HFFc6 (cell line): ENCODE measurements at regions not wholly inside any gene's neighbourhood (a gene's known extent, or its start where the extent isn't known, plus 50 kb on each side); places are given as distances from the start of the nearest gene placed in this dataset.

Source experiments
- DNase-seq: peaks from one replicate; pipeline ENCODE4 v3.0.0-alpha.2; 2018
- H3K27ac Mint-ChIP-seq: 2 replicates; pipeline ENCODE4 v1.8.0; 2020; ENCODE audit warnings: mild to moderate bottlenecking, mixed read lengths
- H3K27me3 Mint-ChIP-seq: 2 replicates; pipeline ENCODE4 v1.8.0; 2021; ENCODE audit warnings: mild to moderate bottlenecking, moderate library complexity, mixed read lengths; ENCODE audit not compliant: insufficient read depth
- H3K36me3 Mint-ChIP-seq: 2 replicates; pipeline ENCODE4 v1.8.0; 2021; ENCODE audit warnings: low read depth, mixed read lengths
- H3K4me1 Mint-ChIP-seq: 2 replicates; pipeline ENCODE4 v1.8.0; 2020; ENCODE audit warnings: low read depth, mixed read lengths
- H3K4me3 Mint-ChIP-seq: 2 replicates; pipeline ENCODE4 v1.8.0; 2020; ENCODE audit warnings: mild to moderate bottlenecking, moderate library complexity, mixed read lengths
- H3K9me3 Mint-ChIP-seq: 2 replicates; pipeline ENCODE4 v1.8.0; 2020; ENCODE audit warnings: mild to moderate bottlenecking, mixed read lengths
- CTCF ChIP-seq: fragments of 200-600 bp; sonication (generic); IDR thresholded peaks from 2 replicates; pipeline ENCODE4 v1.5.0; 2021; ENCODE audit warnings: antibody characterized with exemption, mild to moderate bottlenecking

GRCh38 chr5:165175041-165175440 is 1669.6 kb downstream of the MAT2B start:
- Mint-ChIP-seq H3K4me1 (no peaks in the 10 kb centered on the region), H3K9me3 (peaks cover 38% of the 10 kb centered on the region), H3K36me3 (no peaks in the 10 kb centered on the region), H3K4me3 (no peak overlapping the region), H3K27me3 (no peaks in the 10 kb centered on the region), H3K27ac (no peak overlapping the region)
- TF ChIP-seq CTCF = no peak
- DNase-seq = no peak

- TF ChIP-seq CTCF = no peak
These were observed 1678.8 kb downstream of the MAT2B start for GRCh38 chr5:165184183-165184582.

GRCh38 chr5:165185716-165186115 is 1680.3 kb downstream of the MAT2B start:
- no peak for DNase-seq
- no peak for TF ChIP-seq CTCF
- Mint-ChIP-seq H3K27ac (no peak overlapping the region), H3K4me1 (no peaks in the 10 kb centered on the region), H3K9me3 (peaks cover 61% of the 10 kb centered on the region), H3K27me3 (no peaks in the 10 kb centered on the region; the same call in 1 of the 2 replicates), H3K36me3 (0 out of 2 replicates have a peak, but pooled peaks cover 4% of the 10 kb centered on the region), H3K4me3 (no peak overlapping the region)

More at GRCh38 chr5:165184183-165184582, 1678.8 kb downstream of the MAT2B start:
- Mint-ChIP-seq H3K9me3 (peaks cover 64% of the 10 kb centered on the region), H3K36me3 (0 out of 2 replicates have a peak, but pooled peaks cover 4% of the 10 kb centered on the region), H3K4me3 (no peak overlapping the region), H3K4me1 (no peaks in the 10 kb centered on the region), H3K27me3 (no peaks in the 10 kb centered on the region; the same call in 1 of the 2 replicates), H3K27ac (no peak overlapping the region)
- no peak for DNase-seq

- no peaks in the 10 kb centered on the region; the same call in 1 of the 2 replicates for H3K27me3 Mint-ChIP-seq
- H3K27ac Mint-ChIP-seq = no peak overlapping the region
- H3K4me1 Mint-ChIP-seq = no peaks in the 10 kb centered on the region
- H3K9me3 Mint-ChIP-seq = peaks cover 46% of the 10 kb centered on the region
- no peak for DNase-seq
- no peak for TF ChIP-seq CTCF
- no peak overlapping the region for H3K4me3 Mint-ChIP-seq
- 0 out of 2 replicates have a peak, but pooled peaks cover 4% of the 10 kb centered on the region for H3K36me3 Mint-ChIP-seq
These were observed 1682.4 kb downstream of the MAT2B start for GRCh38 chr5:165187815-165188214.

GRCh38 chr5:165188556-165189175 is 1683.2 kb downstream of the MAT2B start:
- no peak for DNase-seq
- Mint-ChIP-seq H3K27me3 (no peaks in the 10 kb centered on the region; the same call in 1 of the 2 replicates), H3K27ac (no peak overlapping the region), H3K9me3 (peaks cover 37% of the 10 kb centered on the region), H3K4me1 (no peaks in the 10 kb centered on the region), H3K4me3 (no peak overlapping the region), H3K36me3 (0 out of 2 replicates have a peak, but pooled peaks cover 4% of the 10 kb centered on the region)
- TF ChIP-seq CTCF = no peak
